Suprapubic skin (tissue), 3 donors: ENCODE measurements at regions not wholly inside any gene's neighbourhood (a gene's known extent, or its start where the extent isn't known, plus 50 kb on each side); places are given as distances from the start of the nearest gene placed in this dataset.

Source experiments
- POLR2A ChIP-seq, 2 donors: fragments of 450-650 bp; IDR thresholded peaks; one replicate each; pipeline ENCODE4 v1.6.1; 2017; ENCODE audit warnings: antibody characterized with exemption in 2 of 2, mild to moderate bottlenecking in 2 of 2, moderate library complexity in 2 of 2
- TF ChIP-seq, protein P1 (sequence below), 2 donors: fragments of 200-600 bp in 1 of 2; fragments of 450-650 bp in 1 of 2; sonication (generic) in 1 of 2; IDR thresholded peaks; one replicate each; pipeline ENCODE4 v1.5.1; 2016 to 2019; ENCODE audit warnings: antibody characterized with exemption in 2 of 2, mild to moderate bottlenecking in 1 of 2, moderate library complexity in 1 of 2

DNA sequence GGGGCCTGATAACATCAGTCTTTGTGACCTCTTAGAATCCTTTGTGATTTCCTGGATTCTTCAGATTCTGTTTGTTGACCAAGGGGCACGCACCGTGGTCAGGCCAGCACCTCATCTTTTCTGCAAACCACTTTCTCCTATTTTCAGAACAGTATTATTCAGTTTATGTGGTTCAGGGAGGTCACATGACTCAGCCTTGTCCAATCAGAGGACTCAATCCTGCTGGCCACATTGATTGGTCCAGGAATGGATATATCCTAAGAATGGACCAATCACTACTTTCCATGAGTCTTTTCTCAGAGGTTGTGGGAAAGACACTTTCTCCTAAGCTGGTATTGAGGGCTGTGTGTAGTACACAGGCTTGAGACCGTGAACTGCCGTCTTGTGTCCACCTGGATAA, 123.1 kb upstream of the EEF2KMT start:
- TF ChIP-seq, protein P1, sequence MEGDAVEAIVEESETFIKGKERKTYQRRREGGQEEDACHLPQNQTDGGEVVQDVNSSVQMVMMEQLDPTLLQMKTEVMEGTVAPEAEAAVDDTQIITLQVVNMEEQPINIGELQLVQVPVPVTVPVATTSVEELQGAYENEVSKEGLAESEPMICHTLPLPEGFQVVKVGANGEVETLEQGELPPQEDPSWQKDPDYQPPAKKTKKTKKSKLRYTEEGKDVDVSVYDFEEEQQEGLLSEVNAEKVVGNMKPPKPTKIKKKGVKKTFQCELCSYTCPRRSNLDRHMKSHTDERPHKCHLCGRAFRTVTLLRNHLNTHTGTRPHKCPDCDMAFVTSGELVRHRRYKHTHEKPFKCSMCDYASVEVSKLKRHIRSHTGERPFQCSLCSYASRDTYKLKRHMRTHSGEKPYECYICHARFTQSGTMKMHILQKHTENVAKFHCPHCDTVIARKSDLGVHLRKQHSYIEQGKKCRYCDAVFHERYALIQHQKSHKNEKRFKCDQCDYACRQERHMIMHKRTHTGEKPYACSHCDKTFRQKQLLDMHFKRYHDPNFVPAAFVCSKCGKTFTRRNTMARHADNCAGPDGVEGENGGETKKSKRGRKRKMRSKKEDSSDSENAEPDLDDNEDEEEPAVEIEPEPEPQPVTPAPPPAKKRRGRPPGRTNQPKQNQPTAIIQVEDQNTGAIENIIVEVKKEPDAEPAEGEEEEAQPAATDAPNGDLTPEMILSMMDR (IDR thresholded peaks at IDR 0.05) = no peak
- no peak for TF ChIP-seq POLR2A (IDR thresholded peaks at IDR 0.05)
